Common myeloid progenitor, CD34-positive (primary cell): ENCODE measurements at regions not wholly inside any gene's neighbourhood (a gene's known extent, or its start where the extent isn't known, plus 50 kb on each side); places are given as distances from the start of the nearest gene placed in this dataset.
A peak's percentile ranks its signal among the peaks of the same experiment; 100 is the strongest.

Source experiments
- CTCF ChIA-PET: fragments of 350-600 bp; sonication (Branson Sonifier 250); formaldehyde crosslinking; loops from one replicate; lab custom pipeline; 2021; ENCODE audit warnings: antibody characterized with exemption; lab: Charles Lee
- POLR2A ChIA-PET: fragments of 350-600 bp; sonication (Branson Sonifier 250); formaldehyde crosslinking; loops from one replicate; lab custom pipeline; 2021; ENCODE audit warnings: antibody characterized with exemption; lab: Charles Lee
- DNase-seq, 3 donors: peaks; one replicate each; pipeline versions ENCODE4 v3.0.0 to v3.0.0-alpha.2; 2013
- H3K27ac ChIP-seq, 2 experiments: 1 replicate in 1 of 2; 2 replicates in 1 of 2; pipeline ENCODE4 v1.7.0; 2013; ENCODE audit warnings: inconsistent platforms in 2 of 2, low read length in 2 of 2, mild to moderate bottlenecking in 2 of 2, low read depth in 1 of 2, moderate library complexity in 1 of 2; ENCODE audit not compliant: severe bottlenecking in 2 of 2, insufficient read depth in 1 of 2, poor library complexity in 1 of 2
- H3K27me3 ChIP-seq, 5 experiments: replicated peaks in 2 of 5; 1 replicate in 3 of 5; 2 replicates in 2 of 5; pipeline versions ENCODE4 v1.6.1 to v1.7.0; 2013; ENCODE audit warnings: low read length in 4 of 5, mild to moderate bottlenecking in 2 of 5, moderate library complexity in 2 of 5, inconsistent platforms in 1 of 5; ENCODE audit not compliant: insufficient read depth in 5 of 5, control insufficient read depth in 4 of 5
- H3K36me3 ChIP-seq, 4 experiments: 1 replicate in 2 of 4; 2 replicates in 2 of 4; pipeline versions ENCODE4 v1.6.1 to v1.7.0; 2013; ENCODE audit warnings: low read length in 3 of 4, control low read depth in 1 of 4, mild to moderate bottlenecking in 1 of 4; ENCODE audit not compliant: control insufficient read depth in 4 of 4, insufficient read depth in 4 of 4
- H3K4me1 ChIP-seq, 4 experiments: 1 replicate in 3 of 4; 2 replicates in 1 of 4; pipeline versions ENCODE4 v1.6.1 to v1.7.1; 2013; ENCODE audit warnings: low read length in 3 of 4, mild to moderate bottlenecking in 3 of 4, control low read depth in 1 of 4, inconsistent platforms in 1 of 4, moderate library complexity in 1 of 4; ENCODE audit not compliant: control insufficient read depth in 4 of 4, insufficient read depth in 4 of 4; ENCODE audit errors: control extremely low read depth in 1 of 4
- H3K4me3 ChIP-seq, 7 experiments: 1 replicate in 4 of 7; 2 replicates in 3 of 7; pipeline versions ENCODE4 v1.5.1 to v1.7.0; 2013; ENCODE audit warnings: mild to moderate bottlenecking in 7 of 7, low read length in 6 of 7, moderate library complexity in 6 of 7, inconsistent platforms in 2 of 7, low read depth in 2 of 7, control low read depth in 1 of 7; ENCODE audit not compliant: insufficient read depth in 4 of 7, control insufficient read depth in 1 of 7; ENCODE audit errors: extremely low read depth in 1 of 7
- H3K9me3 ChIP-seq, 5 experiments: 1 replicate in 4 of 5; 2 replicates in 1 of 5; pipeline versions ENCODE4 v1.6.1 to v1.7.1; 2013; ENCODE audit warnings: low read length in 4 of 5, mild to moderate bottlenecking in 2 of 5, inconsistent platforms in 1 of 5, low read depth in 1 of 5, moderate library complexity in 1 of 5; ENCODE audit not compliant: control insufficient read depth in 4 of 5, insufficient read depth in 2 of 5; ENCODE audit errors: control extremely low read depth in 1 of 5
- WGBS: methylation state at CpG from one replicate; pipeline ENCODE4 v1.1.5; 2013; ENCODE audit not compliant: insufficient coverage; 5-methylcytosine and 5-hydroxymethylcytosine counted together

GRCh38 chr12:53803194-53803593, 51.4 kb upstream of the CISTR start:
- ChIA-PET POLR2A (no interaction called here), CTCF (interaction anchor here (1.1 to 4.7 kb wide), 3 partner anchors 11 to 57 kb away, joined by 3 to 13 read pairs (median 12); no protein-coding TSS in a partner anchor)
- no peaks in the 10 kb centered on the region for H3K36me3 ChIP-seq
- peak in 1 of 3 donors; percentile 40 for DNase-seq
- no peak overlapping the region for H3K4me3 ChIP-seq
- no peaks in the 10 kb centered on the region for H3K4me1 ChIP-seq
- H3K9me3 ChIP-seq, result peaks cover 0 to under 1% (median 0%) of the 10 kb centered on the region in 5 experiments
- 67% methylated on average over 2 of the region's 3 CpGs for WGBS
- H3K27ac ChIP-seq, result no peak overlapping the region
- peaks cover 9 to 87% (median 25%) of the 10 kb centered on the region in 5 experiments for H3K27me3 ChIP-seq

- no peaks in the 10 kb centered on the region for H3K4me1 ChIP-seq
- peaks cover 7 to 87% (median 25%) of the 10 kb centered on the region in 5 experiments for H3K27me3 ChIP-seq
- DNase-seq, result no peak
- 85% methylated on average over 4 of the region's 4 CpGs for WGBS
- H3K27ac ChIP-seq, result no peak overlapping the region
- H3K9me3 ChIP-seq, result no peaks in the 10 kb centered on the region
- ChIA-PET CTCF (interaction anchor here (4.7 kb wide), 1 partner anchor 11 kb away, joined by 13 read pairs; no protein-coding TSS in a partner anchor), POLR2A (no interaction called here)
- no peaks in the 10 kb centered on the region for H3K36me3 ChIP-seq
- no peak overlapping the region for H3K4me3 ChIP-seq
Measured at GRCh38 chr12:53803703-53804102, 51.9 kb upstream of the CISTR start.

- Histone ChIP-seq H3K4me3 (no peak overlapping the region), H3K9me3 (no peaks in the 10 kb centered on the region), H3K4me1 (no peaks in the 10 kb centered on the region), H3K36me3 (no peaks in the 10 kb centered on the region), H3K27me3 (peaks cover 7 to 88% (median 23%) of the 10 kb centered on the region in 5 experiments), H3K27ac (no peak overlapping the region)
- ChIA-PET CTCF (interaction anchor here (1.0 to 4.7 kb wide), 4 partner anchors 8 to 25 kb away, joined by 3 to 13 read pairs (median 4); no protein-coding TSS in a partner anchor), POLR2A (no interaction called here)
- DNase-seq, result no peak
- WGBS, result 100% methylated on average over 2 of the region's 2 CpGs
Measured at GRCh38 chr12:53804429-53804828, 52.6 kb upstream of the CISTR start.

- DNase-seq, result no peak
- Histone ChIP-seq H3K4me1 (no peaks in the 10 kb centered on the region), H3K27ac (no peak overlapping the region), H3K27me3 (peaks cover 7 to 87% (median 28%) of the 10 kb centered on the region in 5 experiments), H3K9me3 (no peaks in the 10 kb centered on the region), H3K36me3 (no peaks in the 10 kb centered on the region), H3K4me3 (no peak overlapping the region)
- WGBS, result 100% methylated on average over 1 of the region's 6 CpGs
- POLR2A ChIA-PET, result no interaction called here
- CTCF ChIA-PET, result interaction anchor here (1.0 to 4.7 kb wide), 4 partner anchors 8 to 25 kb away, joined by 3 to 13 read pairs (median 4); no protein-coding TSS in a partner anchor
Measured at GRCh38 chr12:53805067-53805466, 53.3 kb upstream of the CISTR start.

GRCh38 chr12:53805791-53806190, 54.0 kb upstream of the CISTR start:
- peaks cover 7 to 90% (median 28%) of the 10 kb centered on the region in 5 experiments for H3K27me3 ChIP-seq
- H3K4me3 ChIP-seq, result no peak overlapping the region
- ChIA-PET POLR2A (no interaction called here), CTCF (no interaction called here)
- H3K9me3 ChIP-seq, result no peaks in the 10 kb centered on the region
- H3K4me1 ChIP-seq, result no peaks in the 10 kb centered on the region
- 93% methylated on average over 4 of the region's 4 CpGs for WGBS
- no peak for DNase-seq
- H3K27ac ChIP-seq, result no peak overlapping the region
- no peaks in the 10 kb centered on the region for H3K36me3 ChIP-seq

- DNase-seq, result no peak
Measured at GRCh38 chr12:53806721-53807120, 54.9 kb upstream of the CISTR start.

GRCh38 chr12:53807322-53807860, 55.6 kb upstream of the CISTR start:
- ChIA-PET POLR2A (no interaction called here), CTCF (interaction anchor here (1.1 kb wide), 1 partner anchor 11 kb away, joined by 3 read pairs; no protein-coding TSS in a partner anchor)
- Histone ChIP-seq H3K36me3 (no peaks in the 10 kb centered on the region), H3K4me3 (no peak overlapping the region), H3K27ac (no peak overlapping the region), H3K9me3 (no peaks in the 10 kb centered on the region), H3K27me3 (peaks cover 4 to 85% (median 28%) of the 10 kb centered on the region in 5 experiments), H3K4me1 (no peaks in the 10 kb centered on the region)
- WGBS, result 90% methylated on average over 8 of the region's 8 CpGs
- DNase-seq, result no peak

More at GRCh38 chr12:53806721-53807120, 54.9 kb upstream of the CISTR start:
- Histone ChIP-seq H3K27me3 (peaks cover 4 to 90% (median 28%) of the 10 kb centered on the region in 5 experiments), H3K4me3 (no peak overlapping the region), H3K9me3 (no peaks in the 10 kb centered on the region), H3K36me3 (no peaks in the 10 kb centered on the region), H3K27ac (no peak overlapping the region), H3K4me1 (no peaks in the 10 kb centered on the region)
- no CpG with 5 or more reads among the region's 7 CpGs for WGBS
- ChIA-PET POLR2A (no interaction called here), CTCF (no interaction called here)
